ENCODE measurements at regions not wholly inside any gene's neighbourhood (a gene's known extent, or its start where the extent isn't known, plus 50 kb on each side); places are given as distances from the start of the nearest gene placed in this dataset.

DNA sequence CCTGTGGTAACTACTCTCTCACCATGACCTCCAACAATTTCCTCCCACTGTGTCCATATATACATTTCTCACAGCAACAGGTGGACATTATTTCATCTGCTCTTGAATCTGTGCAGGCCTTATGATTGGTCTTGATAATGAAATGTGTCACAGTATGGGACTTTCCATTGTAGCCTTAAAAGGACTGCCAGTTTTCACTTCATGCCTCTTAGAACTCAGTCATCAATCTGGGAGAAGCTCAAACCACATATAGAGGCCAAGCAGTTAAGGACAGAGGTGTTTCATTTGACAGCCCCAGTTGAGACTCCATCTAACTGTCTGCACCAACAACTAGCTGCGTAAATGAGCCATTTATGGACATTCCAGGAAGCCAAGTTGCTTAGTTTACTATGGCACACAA lies 1534.8 kb downstream of the ARAP2 start:
- TF ChIP-seq CTCF (IDR thresholded peaks at IDR 0.05) (no peak), POLR2A (IDR thresholded peaks at IDR 0.05) (no peak)

All from right lobe of liver (tissue), 4 donors.